SIG-M5 treated with dmso at 0.1 percent for 504 hours (cell line): ENCODE measurements at regions not wholly inside any gene's neighbourhood (a gene's known extent, or its start where the extent isn't known, plus 50 kb on each side); places are given as distances from the start of the nearest gene placed in this dataset.

Source experiments
- DNase-seq: peaks from one replicate; lab custom pipeline; 2025; ENCODE audit not compliant: unreplicated experiment; lab: John Stamatoyannopoulos, UW

GRCh38 chr15:93887151-93887550 lies 344.2 kb upstream of the MCTP2 start:
- no peak for DNase-seq

- no peak for DNase-seq
These were observed 348.6 kb upstream of the MCTP2 start for GRCh38 chr15:93882779-93883178.

- no peak for DNase-seq
These were observed 349.2 kb upstream of the MCTP2 start for GRCh38 chr15:93882141-93882540.

- no peak for DNase-seq
These were observed 350.1 kb upstream of the MCTP2 start for GRCh38 chr15:93881310-93881709.

GRCh38 chr15:93880358-93880757 lies 351.0 kb upstream of the MCTP2 start:
- DNase-seq = no peak

- DNase-seq = no peak
These were observed 360.8 kb upstream of the MCTP2 start for GRCh38 chr15:93870583-93870982.

- no peak for DNase-seq
These were observed 364.4 kb upstream of the MCTP2 start for GRCh38 chr15:93866948-93867347.

- no peak for DNase-seq
These were observed 364.9 kb upstream of the MCTP2 start for GRCh38 chr15:93866476-93866875.

GRCh38 chr15:93865586-93865985 lies 365.8 kb upstream of the MCTP2 start:
- no peak for DNase-seq

GRCh38 chr15:93862791-93863190 lies 368.6 kb upstream of the MCTP2 start:
- peak; percentile 11 for DNase-seq

- no peak for DNase-seq
These were observed 369.2 kb upstream of the MCTP2 start for GRCh38 chr15:93861956-93862741.

- DNase-seq = no peak
These were observed 369.9 kb upstream of the MCTP2 start for GRCh38 chr15:93861413-93861812.

GRCh38 chr15:93860701-93861100 lies 370.7 kb upstream of the MCTP2 start:
- no peak for DNase-seq

GRCh38 chr15:93859176-93859575 lies 372.2 kb upstream of the MCTP2 start:
- DNase-seq = no peak

GRCh38 chr15:93855181-93855826 lies 376.1 kb upstream of the MCTP2 start:
- DNase-seq = no peak

- no peak for DNase-seq
These were observed 377.3 kb upstream of the MCTP2 start for GRCh38 chr15:93854088-93854487.

- DNase-seq = no peak
These were observed 378.6 kb upstream of the MCTP2 start for GRCh38 chr15:93852761-93853160.

GRCh38 chr15:93848490-93848889 lies 382.9 kb upstream of the MCTP2 start:
- no peak for DNase-seq

GRCh38 chr15:93848076-93848475 lies 383.3 kb upstream of the MCTP2 start:
- DNase-seq = no peak

GRCh38 chr15:93846148-93846547 lies 385.2 kb upstream of the MCTP2 start:
- DNase-seq = no peak

- no peak for DNase-seq
These were observed 393.9 kb upstream of the MCTP2 start for GRCh38 chr15:93837450-93837849.

- DNase-seq = no peak
These were observed 396.0 kb upstream of the MCTP2 start for GRCh38 chr15:93835344-93835743.

- DNase-seq = no peak
These were observed 399.7 kb upstream of the MCTP2 start for GRCh38 chr15:93831641-93832040.
